ENCODE measurements at regions not wholly inside any gene's neighbourhood (a gene's known extent, or its start where the extent isn't known, plus 50 kb on each side); places are given as distances from the start of the nearest gene placed in this dataset.
A peak's percentile ranks its signal among the peaks of the same experiment; 100 is the strongest.

DNA sequence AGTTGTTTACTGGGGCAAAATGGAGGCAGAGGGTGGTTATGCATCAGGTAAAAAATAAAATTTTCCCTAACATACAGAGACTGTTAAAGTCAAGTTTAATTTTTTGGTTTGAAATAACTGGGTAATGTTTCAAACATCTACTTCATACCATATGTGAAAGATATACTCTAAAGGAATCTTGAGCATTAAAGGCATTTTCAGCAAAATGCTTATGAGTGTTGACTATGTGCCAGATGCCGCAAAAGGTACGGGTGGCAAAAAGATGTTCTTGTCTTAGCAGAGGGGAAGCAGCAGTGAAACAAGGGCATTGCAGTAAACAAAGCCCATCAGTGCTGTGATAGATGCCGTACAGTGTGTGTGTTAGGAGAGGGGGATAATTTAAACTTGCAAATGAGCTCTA lies 263.1 kb upstream of the ID2 start:
- no peaks in the 10 kb centered on the region for H3K9me3 ChIP-seq (ENCODE audit: control insufficient read depth, low read length)
- H3K4me1 Mint-ChIP-seq: peaks cover 2% of the 10 kb centered on the region
- H3K27me3 Mint-ChIP-seq (ENCODE audit: insufficient read depth): no peaks in the 10 kb centered on the region
- no peaks in the 10 kb centered on the region for H3K4me1 ChIP-seq (ENCODE audit: control insufficient read depth, insufficient read depth, low read length)
- H3K27me3 ChIP-seq (ENCODE audit: control insufficient read depth, insufficient read depth, low read length, poor library complexity, severe bottlenecking): no peaks in the 10 kb centered on the region
- no peak overlapping the region for H3K27ac ChIP-seq (ENCODE audit: low read depth, low read length)
- no peaks in the 10 kb centered on the region for H3K36me3 ChIP-seq (ENCODE audit: control insufficient read depth, insufficient read depth, low read length)
- DNase-seq: no peak
- no peak overlapping the region for H3K27ac Mint-ChIP-seq
- no peak overlapping the region for H3K4me3 Mint-ChIP-seq
- no peaks in the 10 kb centered on the region for H3K36me3 Mint-ChIP-seq (ENCODE audit: low read depth)
- H3K9me3 Mint-ChIP-seq: no peaks in the 10 kb centered on the region
- H3K9ac ChIP-seq (ENCODE audit: extremely low read depth, low read length, poor library complexity, severe bottlenecking): no peak overlapping the region
- H3K4me3 ChIP-seq (ENCODE audit: low read length): no peak overlapping the region
- WGBS, 2 experiments (ENCODE audit: insufficient coverage in 1 of 2, insufficient read length in 1 of 2): 93 to 97% methylated on average over 3 of the region's 3 CpGs
- TF ChIP-seq, protein P1, sequence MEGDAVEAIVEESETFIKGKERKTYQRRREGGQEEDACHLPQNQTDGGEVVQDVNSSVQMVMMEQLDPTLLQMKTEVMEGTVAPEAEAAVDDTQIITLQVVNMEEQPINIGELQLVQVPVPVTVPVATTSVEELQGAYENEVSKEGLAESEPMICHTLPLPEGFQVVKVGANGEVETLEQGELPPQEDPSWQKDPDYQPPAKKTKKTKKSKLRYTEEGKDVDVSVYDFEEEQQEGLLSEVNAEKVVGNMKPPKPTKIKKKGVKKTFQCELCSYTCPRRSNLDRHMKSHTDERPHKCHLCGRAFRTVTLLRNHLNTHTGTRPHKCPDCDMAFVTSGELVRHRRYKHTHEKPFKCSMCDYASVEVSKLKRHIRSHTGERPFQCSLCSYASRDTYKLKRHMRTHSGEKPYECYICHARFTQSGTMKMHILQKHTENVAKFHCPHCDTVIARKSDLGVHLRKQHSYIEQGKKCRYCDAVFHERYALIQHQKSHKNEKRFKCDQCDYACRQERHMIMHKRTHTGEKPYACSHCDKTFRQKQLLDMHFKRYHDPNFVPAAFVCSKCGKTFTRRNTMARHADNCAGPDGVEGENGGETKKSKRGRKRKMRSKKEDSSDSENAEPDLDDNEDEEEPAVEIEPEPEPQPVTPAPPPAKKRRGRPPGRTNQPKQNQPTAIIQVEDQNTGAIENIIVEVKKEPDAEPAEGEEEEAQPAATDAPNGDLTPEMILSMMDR (conservative IDR thresholded peaks at IDR 0.05): no peak

DNA sequence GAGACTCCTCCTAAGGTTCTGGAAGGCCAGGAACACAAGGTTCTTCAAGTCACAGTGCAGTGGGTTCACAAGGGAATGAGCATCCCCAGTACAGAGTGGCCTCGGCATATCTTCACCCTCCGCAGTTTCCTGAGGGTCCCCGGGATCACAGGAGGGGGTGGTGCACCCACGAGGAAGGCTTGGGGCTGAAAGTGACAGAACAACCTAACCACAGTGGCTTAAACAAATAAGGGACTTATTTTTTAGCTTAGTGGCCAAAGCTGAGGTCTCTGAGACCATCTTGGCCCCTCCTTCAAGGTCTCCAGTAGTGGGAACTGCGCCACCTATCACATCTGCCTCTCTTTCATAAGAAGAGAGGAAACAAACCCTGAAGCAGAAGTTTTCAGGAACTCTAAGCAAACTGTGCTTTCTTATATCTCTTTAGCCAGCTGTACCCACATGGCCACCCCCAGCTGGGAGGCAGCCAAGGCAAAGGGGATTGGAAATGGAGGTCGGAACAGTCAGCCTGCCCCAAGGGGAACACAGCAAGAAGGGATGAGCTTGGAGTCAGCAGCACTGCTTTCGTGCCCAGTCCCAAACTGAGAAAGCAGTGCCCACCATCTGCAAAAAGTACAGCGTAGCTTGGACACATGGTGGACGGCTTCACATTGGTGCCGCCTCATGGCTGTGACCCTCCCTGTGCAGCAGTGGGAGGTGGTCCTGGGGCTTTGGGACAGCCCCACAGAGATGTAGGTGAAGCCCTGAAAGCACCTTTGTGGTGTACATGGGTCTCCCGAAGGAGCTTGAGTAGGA lies 260.0 kb upstream of the ID2 start:
- H3K27ac Mint-ChIP-seq: no peak overlapping the region
- no peaks in the 10 kb centered on the region for H3K36me3 Mint-ChIP-seq (ENCODE audit: low read depth)
- H3K27me3 Mint-ChIP-seq (ENCODE audit: insufficient read depth): no peaks in the 10 kb centered on the region
- TF ChIP-seq, protein P1 (conservative IDR thresholded peaks at IDR 0.05): peak; percentile 13
- H3K4me3 ChIP-seq (ENCODE audit: low read length): no peak overlapping the region
- no peak for DNase-seq
- H3K9me3 Mint-ChIP-seq: peaks cover 3% of the 10 kb centered on the region
- WGBS, 2 experiments (ENCODE audit: insufficient coverage in 1 of 2, insufficient read length in 1 of 2): 88 to 100% methylated on average over 6 to 11 of the region's 11 CpGs
- H3K27me3 ChIP-seq (ENCODE audit: control insufficient read depth, insufficient read depth, low read length, poor library complexity, severe bottlenecking): no peaks in the 10 kb centered on the region
- H3K9me3 ChIP-seq (ENCODE audit: control insufficient read depth, low read length): no peaks in the 10 kb centered on the region
- no peak overlapping the region for H3K4me3 Mint-ChIP-seq
- H3K36me3 ChIP-seq (ENCODE audit: control insufficient read depth, insufficient read depth, low read length): no peaks in the 10 kb centered on the region
- no peak overlapping the region for H3K9ac ChIP-seq (ENCODE audit: extremely low read depth, low read length, poor library complexity, severe bottlenecking)
- peaks cover 4% of the 10 kb centered on the region for H3K4me1 Mint-ChIP-seq
- H3K4me1 ChIP-seq (ENCODE audit: control insufficient read depth, insufficient read depth, low read length): no peaks in the 10 kb centered on the region
- H3K27ac ChIP-seq (ENCODE audit: low read depth, low read length): no peak overlapping the region

DNA sequence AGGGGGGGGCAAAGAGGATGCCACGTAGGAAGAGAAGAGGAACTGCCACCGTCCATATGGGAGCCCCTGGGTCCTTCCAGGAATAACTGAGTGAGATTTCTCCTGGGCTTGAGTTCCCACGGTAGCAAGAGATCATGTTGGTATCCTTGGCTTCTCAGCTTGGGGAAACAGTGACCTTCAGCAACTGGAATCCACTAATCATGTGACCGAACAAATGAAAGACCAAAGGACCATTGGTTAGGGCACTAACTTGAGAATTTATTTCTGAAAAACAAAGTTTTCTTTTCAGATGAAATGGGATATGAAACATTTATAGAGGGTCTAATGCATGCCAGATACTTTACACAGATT lies 259.4 kb upstream of the ID2 start:
- TF ChIP-seq, protein P1 (conservative IDR thresholded peaks at IDR 0.05): no peak
- no peaks in the 10 kb centered on the region for H3K27me3 ChIP-seq (ENCODE audit: control insufficient read depth, insufficient read depth, low read length, poor library complexity, severe bottlenecking)
- peaks cover 3% of the 10 kb centered on the region for H3K9me3 Mint-ChIP-seq
- H3K4me3 Mint-ChIP-seq: no peak overlapping the region
- no peaks in the 10 kb centered on the region for H3K9me3 ChIP-seq (ENCODE audit: control insufficient read depth, low read length)
- no peaks in the 10 kb centered on the region for H3K4me1 ChIP-seq (ENCODE audit: control insufficient read depth, insufficient read depth, low read length)
- H3K27me3 Mint-ChIP-seq (ENCODE audit: insufficient read depth): no peaks in the 10 kb centered on the region
- no peak for DNase-seq
- 91 to 97% methylated on average over 4 of the region's 4 CpGs for WGBS, 2 experiments (ENCODE audit: insufficient coverage in 1 of 2, insufficient read length in 1 of 2)
- no peak overlapping the region for H3K27ac Mint-ChIP-seq
- peaks cover 4% of the 10 kb centered on the region for H3K4me1 Mint-ChIP-seq
- no peak overlapping the region for H3K9ac ChIP-seq (ENCODE audit: extremely low read depth, low read length, poor library complexity, severe bottlenecking)
- H3K27ac ChIP-seq (ENCODE audit: low read depth, low read length): no peak overlapping the region
- H3K36me3 Mint-ChIP-seq (ENCODE audit: low read depth): no peaks in the 10 kb centered on the region
- no peaks in the 10 kb centered on the region for H3K36me3 ChIP-seq (ENCODE audit: control insufficient read depth, insufficient read depth, low read length)
- no peak overlapping the region for H3K4me3 ChIP-seq (ENCODE audit: low read length)

Data from endodermal cell (in vitro differentiated cells).